Spleen (tissue), 11 donors: ENCODE measurements at regions not wholly inside any gene's neighbourhood (a gene's known extent, or its start where the extent isn't known, plus 50 kb on each side); places are given as distances from the start of the nearest gene placed in this dataset.
"Not testable (repeated sequence)": the region's sequence is repeated elsewhere in the genome, so short reads cannot be mapped to it uniquely, and the experiment has no call there.

Experiments used
- DNase-seq: peaks from one replicate; pipeline ENCODE4 v3.0.0-alpha.2; 2020
- H3K27ac ChIP-seq, 8 donors: fragments of 200-600 bp; sonication (generic) in 7 of 8; 1 replicate in 4 of 8; 2 replicates in 4 of 8; pipeline versions ENCODE4 v1.5.0 to v1.8.0; 2016 to 2021; ENCODE audit warnings: inconsistent platforms in 4 of 8, mild to moderate bottlenecking in 4 of 8, moderate library complexity in 1 of 8
- H3K27me3 ChIP-seq, 7 donors: fragments of 200-600 bp; sonication (generic) in 6 of 7; replicated peaks in 1 of 7; 1 replicate in 4 of 7; 2 replicates in 3 of 7; pipeline versions ENCODE4 v1.5.0 to v1.8.0; 2016 to 2021; ENCODE audit warnings: inconsistent platforms in 3 of 7, mild to moderate bottlenecking in 1 of 7
- H3K36me3 ChIP-seq, 6 donors: fragments of 200-600 bp; sonication (generic) in 5 of 6; 1 replicate in 4 of 6; 2 replicates in 2 of 6; pipeline versions ENCODE4 v1.5.0 to v1.8.0; 2016 to 2021; ENCODE audit warnings: inconsistent platforms in 2 of 6
- H3K4me1 ChIP-seq, 6 donors: fragments of 200-600 bp; sonication (generic) in 5 of 6; 1 replicate in 3 of 6; 2 replicates in 3 of 6; pipeline versions ENCODE4 v1.5.0 to v1.8.0; 2016 to 2021; ENCODE audit warnings: inconsistent platforms in 3 of 6
- H3K4me3 ChIP-seq, 8 donors: fragments of 200-600 bp; sonication (generic) in 7 of 8; 1 replicate in 4 of 8; 2 replicates in 4 of 8; pipeline versions ENCODE4 v1.5.0 to v1.8.0; 2016 to 2021; ENCODE audit warnings: inconsistent platforms in 4 of 8, mild to moderate bottlenecking in 4 of 8, moderate library complexity in 2 of 8
- H3K9me3 ChIP-seq, 8 donors: fragments of 200-600 bp; sonication (generic) in 7 of 8; 1 replicate in 4 of 8; 2 replicates in 4 of 8; pipeline versions ENCODE4 v1.5.0 to v1.8.0; 2016 to 2021; ENCODE audit warnings: inconsistent platforms in 4 of 8
- POLR2A ChIP-seq, 3 donors: fragments of 450-650 bp; IDR thresholded peaks; one replicate each; pipeline ENCODE4 v1.5.1; 2017; ENCODE audit warnings: antibody characterized with exemption in 3 of 3, mild to moderate bottlenecking in 1 of 3
- POLR2AphosphoS5 ChIP-seq, 3 donors: sonication (generic); formaldehyde crosslinking; IDR thresholded peaks; one replicate each; pipeline ENCODE4 v1.5.1; 2017; ENCODE audit warnings: antibody characterized with exemption in 3 of 3
- WGBS, 5 donors: extraction: QIAGEN DNeasy Blood & Tissue Kit in 3 of 5; methylation state at CpG; one replicate each; pipeline versions ENCODE4 v1.1.5 to v1.1.7; 2013 to 2018; 5-methylcytosine and 5-hydroxymethylcytosine counted together
- intact Hi-C: fragments of 100-400 bp; cut with DNase I; formaldehyde crosslinking; loops from one replicate; pipeline ENCODE4 v1.15.0; 2023; ENCODE audit warnings: low total_unique reads
- TF ChIP-seq, protein P1 (sequence below), 11 experiments: fragments of 200-600 bp in 7 of 11; fragments of 450-650 bp in 4 of 11; sonication (generic) in 4 of 11; IDR thresholded peaks in 8 of 11; conservative IDR thresholded peaks in 3 of 11; 1 replicate in 7 of 11; 2 replicates in 4 of 11; pipeline versions ENCODE4 v1.4.0 to v1.8.0; 2016 to 2021; ENCODE audit warnings: antibody characterized with exemption in 11 of 11, inconsistent platforms in 4 of 11, mild to moderate bottlenecking in 1 of 11
- donor health status: healthy with polysubstance abuse.
- donor health status: DM: no; HTN: no; CAD: no; lungs with moderate emphysema.
- donor health status: DM: no; HTN: no; CAD: no.
- donor health status: Bipolar disorder and iron deficiency.
- donor health status: healthy.
- donor health status: DM: no; HTN: no; CAD: no.
- donor health status: DM: yes; HTN: yes; CAD: no.

- 80 to 92% (median 88%) methylated on average over 1 of the region's 1 CpG for WGBS, 5 donors
- Histone ChIP-seq H3K4me1 (no peaks in the 10 kb centered on the region), H3K27me3 (no peaks in the 10 kb centered on the region), H3K36me3 (no peaks in the 10 kb centered on the region), H3K9me3 (peaks cover 0 to 11% (median 0%) of the 10 kb centered on the region in 8 donors), H3K4me3 (no peak overlapping the region), H3K27ac (no peak overlapping the region)
- intact Hi-C loops: no loop called here
- no peak for DNase-seq
- TF ChIP-seq, protein P1, sequence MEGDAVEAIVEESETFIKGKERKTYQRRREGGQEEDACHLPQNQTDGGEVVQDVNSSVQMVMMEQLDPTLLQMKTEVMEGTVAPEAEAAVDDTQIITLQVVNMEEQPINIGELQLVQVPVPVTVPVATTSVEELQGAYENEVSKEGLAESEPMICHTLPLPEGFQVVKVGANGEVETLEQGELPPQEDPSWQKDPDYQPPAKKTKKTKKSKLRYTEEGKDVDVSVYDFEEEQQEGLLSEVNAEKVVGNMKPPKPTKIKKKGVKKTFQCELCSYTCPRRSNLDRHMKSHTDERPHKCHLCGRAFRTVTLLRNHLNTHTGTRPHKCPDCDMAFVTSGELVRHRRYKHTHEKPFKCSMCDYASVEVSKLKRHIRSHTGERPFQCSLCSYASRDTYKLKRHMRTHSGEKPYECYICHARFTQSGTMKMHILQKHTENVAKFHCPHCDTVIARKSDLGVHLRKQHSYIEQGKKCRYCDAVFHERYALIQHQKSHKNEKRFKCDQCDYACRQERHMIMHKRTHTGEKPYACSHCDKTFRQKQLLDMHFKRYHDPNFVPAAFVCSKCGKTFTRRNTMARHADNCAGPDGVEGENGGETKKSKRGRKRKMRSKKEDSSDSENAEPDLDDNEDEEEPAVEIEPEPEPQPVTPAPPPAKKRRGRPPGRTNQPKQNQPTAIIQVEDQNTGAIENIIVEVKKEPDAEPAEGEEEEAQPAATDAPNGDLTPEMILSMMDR (IDR thresholded peaks at IDR 0.05 in 8 of 11, conservative IDR thresholded peaks at IDR 0.05 in 3 of 11): no peak
- no peak for TF ChIP-seq POLR2AphosphoS5 (IDR thresholded peaks at IDR 0.05)
- TF ChIP-seq POLR2A (IDR thresholded peaks at IDR 0.05): no peak
Measured at GRCh38 chr10:83517456-83517855, 621.9 kb upstream of the GHITM start.

GRCh38 chr10:83518779-83519178 is 620.5 kb upstream of the GHITM start:
- no peak for DNase-seq
- no peak overlapping the region for H3K27ac ChIP-seq
- intact Hi-C loops: no loop called here
- TF ChIP-seq, protein P1 (IDR thresholded peaks at IDR 0.05 in 8 of 11, conservative IDR thresholded peaks at IDR 0.05 in 3 of 11): no peak
- TF ChIP-seq POLR2AphosphoS5 (IDR thresholded peaks at IDR 0.05) (no peak), POLR2A (IDR thresholded peaks at IDR 0.05) (no peak)
- 53 to 75% (median 57%) methylated on average over 4 of the region's 4 CpGs for WGBS, 5 donors
- no peaks in the 10 kb centered on the region for H3K4me1 ChIP-seq
- no peak overlapping the region for H3K4me3 ChIP-seq
- peaks cover 0 to 5% (median 0%) of the 10 kb centered on the region in 8 donors for H3K9me3 ChIP-seq
- H3K36me3 ChIP-seq: no peaks in the 10 kb centered on the region
- no peaks in the 10 kb centered on the region for H3K27me3 ChIP-seq

DNA sequence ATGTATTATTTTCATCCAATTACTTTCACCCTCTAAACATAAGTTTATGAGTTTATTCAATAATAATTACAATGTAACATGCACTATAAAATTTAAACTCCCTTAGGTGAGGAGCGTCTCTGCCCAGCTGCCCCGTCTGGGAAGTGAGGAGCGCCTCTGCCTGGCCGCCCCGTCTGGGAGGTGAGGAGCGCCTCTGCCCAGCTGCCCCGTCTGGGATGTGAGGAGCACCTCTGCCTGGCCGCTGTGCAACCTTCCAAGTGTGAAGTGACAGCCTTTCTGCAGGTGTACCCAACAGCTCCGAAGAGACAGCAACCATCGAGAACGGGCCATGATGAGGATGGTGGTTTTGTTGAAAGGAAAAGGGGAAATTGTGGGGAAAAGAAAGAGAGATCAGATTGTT is 618.9 kb upstream of the GHITM start:
- WGBS, 5 donors: 82 to 93% (median 90%) methylated on average over 11 of the region's 11 CpGs
- intact Hi-C loops, DNase-seq, H3K36me3 ChIP-seq, H3K4me3 ChIP-seq, H3K27me3 ChIP-seq, H3K27ac ChIP-seq, H3K9me3 ChIP-seq, H3K4me1 ChIP-seq: not testable (repeated sequence)

GRCh38 chr10:83522456-83522855 is 616.9 kb upstream of the GHITM start:
- Histone ChIP-seq H3K4me1 (no peaks in the 10 kb centered on the region), H3K36me3 (no peaks in the 10 kb centered on the region), H3K27me3 (no peaks in the 10 kb centered on the region), H3K27ac (no peak overlapping the region), H3K4me3 (no peak overlapping the region), H3K9me3 (peaks cover 0 to 24% (median 13%) of the 10 kb centered on the region in 8 donors)
- DNase-seq: no peak
- intact Hi-C loops: no loop called here
- TF ChIP-seq POLR2AphosphoS5 (IDR thresholded peaks at IDR 0.05) (no peak), POLR2A (IDR thresholded peaks at IDR 0.05) (no peak)
- TF ChIP-seq, protein P1 (IDR thresholded peaks at IDR 0.05 in 8 of 11, conservative IDR thresholded peaks at IDR 0.05 in 3 of 11): no peak

DNA sequence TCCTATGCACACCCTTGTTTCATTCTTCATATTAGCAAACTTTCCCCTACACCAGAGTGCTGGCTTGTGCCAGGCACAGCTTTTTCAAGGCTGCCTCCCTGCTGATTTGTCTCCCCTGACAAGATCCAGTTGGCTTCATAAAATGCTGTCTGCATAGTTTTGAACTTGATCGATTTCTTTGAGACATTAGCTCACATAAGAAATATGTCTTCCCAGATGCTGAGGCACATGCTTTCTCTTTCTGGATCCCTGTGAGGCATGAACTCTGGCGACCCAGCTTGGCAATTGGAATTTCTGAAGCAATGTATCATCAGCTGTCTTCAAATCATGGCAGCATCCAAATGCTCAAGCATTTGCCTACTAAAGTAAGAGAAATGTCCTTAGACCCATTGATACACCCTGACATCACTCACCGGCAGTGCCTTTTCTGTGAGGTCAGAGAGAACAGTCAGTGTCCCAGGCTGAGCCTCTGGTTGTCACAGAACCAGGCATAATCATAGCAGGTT is 616.4 kb upstream of the GHITM start:
- WGBS, 5 donors: 59 to 80% (median 65%) methylated on average over 3 of the region's 3 CpGs
- TF ChIP-seq, protein P1 (IDR thresholded peaks at IDR 0.05 in 8 of 11, conservative IDR thresholded peaks at IDR 0.05 in 3 of 11): no peak
- TF ChIP-seq POLR2A (IDR thresholded peaks at IDR 0.05) (no peak), POLR2AphosphoS5 (IDR thresholded peaks at IDR 0.05) (no peak)
- Histone ChIP-seq H3K36me3 (no peaks in the 10 kb centered on the region), H3K4me3 (no peak overlapping the region), H3K9me3 (peaks cover 0 to 28% (median 17%) of the 10 kb centered on the region in 8 donors), H3K27me3 (no peaks in the 10 kb centered on the region), H3K27ac (no peak overlapping the region), H3K4me1 (no peaks in the 10 kb centered on the region)
- no peak for DNase-seq
- intact Hi-C loops: no loop called here
